Upper lobe of left lung (tissue), 4 donors: ENCODE measurements at regions not wholly inside any gene's neighbourhood (a gene's known extent, or its start where the extent isn't known, plus 50 kb on each side); places are given as distances from the start of the nearest gene placed in this dataset.

Experiments used
- POLR2A ChIP-seq, 4 donors: fragments of 450-650 bp; IDR thresholded peaks; one replicate each; pipeline ENCODE4 v1.5.1; 2016 to 2017; ENCODE audit warnings: antibody characterized with exemption in 4 of 4, mild to moderate bottlenecking in 2 of 4
- TF ChIP-seq, protein P1 (sequence below), 6 experiments: fragments of 450-650 bp in 4 of 6; fragments of 200-600 bp in 2 of 6; sonication (generic) in 2 of 6; IDR thresholded peaks; one replicate each; pipeline ENCODE4 v1.5.1; 2016 to 2019; ENCODE audit warnings: antibody characterized with exemption in 6 of 6

DNA sequence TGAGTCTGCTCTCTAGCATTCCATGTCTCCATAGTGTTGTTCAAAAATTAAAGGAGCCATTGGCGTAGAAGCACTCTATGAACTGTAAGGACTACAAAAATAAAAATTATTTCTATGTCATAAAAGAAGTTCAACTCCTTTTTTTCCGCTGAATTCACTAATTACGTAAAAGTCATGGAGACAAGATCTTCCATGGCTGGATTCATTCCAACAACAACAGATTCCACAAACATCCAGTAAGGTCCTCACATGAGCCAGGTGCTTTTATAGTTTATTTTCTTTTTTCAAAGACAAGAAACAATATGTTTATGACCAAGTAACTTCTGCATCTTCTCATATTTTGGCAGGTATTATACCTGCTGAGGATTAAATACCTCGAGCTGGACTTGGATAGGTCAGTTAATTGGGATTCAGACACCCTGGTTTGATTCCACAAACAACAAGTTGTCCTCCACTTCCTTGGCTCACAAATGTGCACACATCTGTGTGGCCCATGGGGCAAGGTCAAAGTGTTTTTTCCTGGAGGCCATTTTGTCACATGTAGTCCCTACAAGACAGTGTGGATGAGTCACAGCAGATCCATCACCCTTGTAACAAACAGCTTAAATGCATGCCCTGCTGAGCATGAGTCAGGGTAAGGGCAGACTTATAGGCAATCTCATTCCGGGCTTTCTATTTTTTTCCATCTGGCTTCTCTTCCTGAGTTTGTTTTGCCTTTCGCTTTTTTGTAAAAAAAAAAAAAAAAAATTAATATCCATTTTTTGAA lies 475.6 kb downstream of the COG6 start:
- TF ChIP-seq, protein P1, sequence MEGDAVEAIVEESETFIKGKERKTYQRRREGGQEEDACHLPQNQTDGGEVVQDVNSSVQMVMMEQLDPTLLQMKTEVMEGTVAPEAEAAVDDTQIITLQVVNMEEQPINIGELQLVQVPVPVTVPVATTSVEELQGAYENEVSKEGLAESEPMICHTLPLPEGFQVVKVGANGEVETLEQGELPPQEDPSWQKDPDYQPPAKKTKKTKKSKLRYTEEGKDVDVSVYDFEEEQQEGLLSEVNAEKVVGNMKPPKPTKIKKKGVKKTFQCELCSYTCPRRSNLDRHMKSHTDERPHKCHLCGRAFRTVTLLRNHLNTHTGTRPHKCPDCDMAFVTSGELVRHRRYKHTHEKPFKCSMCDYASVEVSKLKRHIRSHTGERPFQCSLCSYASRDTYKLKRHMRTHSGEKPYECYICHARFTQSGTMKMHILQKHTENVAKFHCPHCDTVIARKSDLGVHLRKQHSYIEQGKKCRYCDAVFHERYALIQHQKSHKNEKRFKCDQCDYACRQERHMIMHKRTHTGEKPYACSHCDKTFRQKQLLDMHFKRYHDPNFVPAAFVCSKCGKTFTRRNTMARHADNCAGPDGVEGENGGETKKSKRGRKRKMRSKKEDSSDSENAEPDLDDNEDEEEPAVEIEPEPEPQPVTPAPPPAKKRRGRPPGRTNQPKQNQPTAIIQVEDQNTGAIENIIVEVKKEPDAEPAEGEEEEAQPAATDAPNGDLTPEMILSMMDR (IDR thresholded peaks at IDR 0.05): no peak
- no peak for TF ChIP-seq POLR2A (IDR thresholded peaks at IDR 0.05)
